GM19452 (cell line): ENCODE measurements at regions not wholly inside any gene's neighbourhood (a gene's known extent, or its start where the extent isn't known, plus 50 kb on each side); places are given as distances from the start of the nearest gene placed in this dataset.

Experiments used
- ATAC-seq: cut with Tn5 transposase; IDR thresholded peaks from one replicate; pipeline ENCODE4 v1.9.1; 2021; ENCODE audit not compliant: unreplicated experiment

GRCh38 chr7:108686494-108686893 is 116.8 kb downstream of the DNAJB9 start:
- no peak for ATAC-seq

- no peak for ATAC-seq
These were observed 127.6 kb downstream of the DNAJB9 start for GRCh38 chr7:108697254-108697653.

GRCh38 chr7:108711611-108712010 is 141.9 kb downstream of the DNAJB9 start:
- no peak for ATAC-seq

- ATAC-seq, result no peak
These were observed 147.1 kb downstream of the DNAJB9 start for GRCh38 chr7:108716783-108717182.

GRCh38 chr7:108717781-108718180 is 148.1 kb downstream of the DNAJB9 start:
- no peak for ATAC-seq

- no peak for ATAC-seq
These were observed 150.0 kb downstream of the DNAJB9 start for GRCh38 chr7:108719631-108720030.

- no peak for ATAC-seq
These were observed 152.9 kb downstream of the DNAJB9 start for GRCh38 chr7:108722561-108722960.

- no peak for ATAC-seq
These were observed 153.7 kb downstream of the DNAJB9 start for GRCh38 chr7:108723381-108723814.

GRCh38 chr7:108724251-108725100 is 154.8 kb downstream of the DNAJB9 start:
- no peak for ATAC-seq

GRCh38 chr7:108735814-108736213 is 166.1 kb downstream of the DNAJB9 start:
- no peak for ATAC-seq

GRCh38 chr7:108736221-108736891 is 166.7 kb downstream of the DNAJB9 start:
- no peak for ATAC-seq

GRCh38 chr7:108770981-108771745 is 201.5 kb downstream of the DNAJB9 start:
- no peak for ATAC-seq

GRCh38 chr7:108771853-108772252 is 202.2 kb downstream of the DNAJB9 start:
- ATAC-seq, result no peak

GRCh38 chr7:108777966-108778365 is 208.3 kb downstream of the DNAJB9 start:
- no peak for ATAC-seq

GRCh38 chr7:108789451-108789850 is 219.8 kb downstream of the DNAJB9 start:
- no peak for ATAC-seq

GRCh38 chr7:108794466-108794865 is 224.8 kb downstream of the DNAJB9 start:
- ATAC-seq, result no peak

GRCh38 chr7:108802650-108803049 is 233.0 kb downstream of the DNAJB9 start:
- ATAC-seq, result no peak

GRCh38 chr7:108805808-108806397 is 236.2 kb downstream of the DNAJB9 start:
- no peak for ATAC-seq

- ATAC-seq, result no peak
These were observed 239.0 kb downstream of the DNAJB9 start for GRCh38 chr7:108808549-108809266.

GRCh38 chr7:108809356-108809755 is 239.7 kb downstream of the DNAJB9 start:
- no peak for ATAC-seq
